ENCODE measurements at regions not wholly inside any gene's neighbourhood (a gene's known extent, or its start where the extent isn't known, plus 50 kb on each side); places are given as distances from the start of the nearest gene placed in this dataset.

DNA sequence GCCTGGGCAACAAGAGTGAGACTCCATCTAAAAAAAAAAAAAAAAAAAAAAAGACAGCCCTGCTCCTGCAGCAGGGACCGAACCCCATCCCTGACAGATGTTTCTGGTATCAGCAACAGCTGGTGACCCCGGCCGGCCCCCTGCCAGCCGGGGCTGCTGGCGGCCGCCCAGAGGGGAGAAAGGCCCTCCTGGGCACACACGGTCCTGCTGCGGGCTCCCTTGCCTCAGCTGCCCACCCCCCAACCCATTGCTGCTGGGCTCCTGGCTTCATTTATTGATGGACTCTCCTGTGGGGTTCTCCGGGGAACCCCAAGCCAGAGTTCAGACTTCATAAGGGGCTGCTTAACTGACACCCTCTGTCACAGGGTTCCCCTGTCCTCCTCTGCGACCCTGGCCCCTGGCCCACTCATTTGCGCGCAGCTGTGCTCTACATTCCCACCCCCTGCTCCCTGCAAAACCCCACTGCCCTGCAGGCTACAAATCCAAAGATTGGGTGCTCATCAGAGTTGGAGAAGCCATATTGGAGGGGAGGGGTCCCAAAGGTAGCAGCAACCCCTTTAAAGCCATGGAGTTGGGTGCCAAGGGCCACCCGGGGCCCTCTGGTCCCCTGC, 103.6 kb upstream of the RTL1 start:
- H4K20me1 ChIP-seq (replicated peaks; ENCODE audit: control insufficient read depth, extremely low read depth, insufficient read depth, low read length) = no peaks in the 10 kb centered on the region
- no peaks in the 10 kb centered on the region for H3K4me1 ChIP-seq (ENCODE audit: control insufficient read depth, extremely low read depth, insufficient read depth, low read length)
- ChIA-PET CTCF (interaction anchor here (1.5 kb wide), 1 partner anchor 13 kb away, joined by 4 read pairs; no protein-coding TSS in a partner anchor), POLR2A (no interaction called here)
- no peak overlapping the region for H2AFZ ChIP-seq (ENCODE audit: low read depth, low read length)
- H3K4me3 ChIP-seq (replicated peaks in 1 of 3; ENCODE audit: insufficient read depth in 1 of 3, low read depth in 1 of 3, low read length in 3 of 3) = no peak overlapping the region
- no peaks in the 10 kb centered on the region for H3K9me1 ChIP-seq (replicated peaks; ENCODE audit: control insufficient read depth, extremely low read depth, insufficient read depth, low read length)
- H3K79me2 ChIP-seq (ENCODE audit: control insufficient read depth, insufficient read depth, low read length) = no peaks in the 10 kb centered on the region
- no peak overlapping the region for H3K9ac ChIP-seq (replicated peaks; ENCODE audit: extremely low read depth, insufficient read depth, low read length)
- no peaks in the 10 kb centered on the region for H3K9me3 ChIP-seq (replicated peaks; ENCODE audit: control insufficient read depth, insufficient read depth, low read length)
- dilution Hi-C loops (cut with MboI; ENCODE audit: extremely low pct_ligation_motif_present, low sequenced_read_pairs) = no loop called here
- BruUV-seq (replicated peaks) = no TSS peak
- FAIRE-seq (no peak), DNase-seq (ENCODE audit: low read depth, low spot score) (no peak)
- no peak overlapping the region for H3K27ac ChIP-seq (ENCODE audit: insufficient read depth, low read depth, low read length)
- H3K27me3 ChIP-seq (ENCODE audit: control insufficient read depth in 2 of 2, insufficient read depth in 2 of 2, low read length in 2 of 2) = no peaks in the 10 kb centered on the region
- intact Hi-C loops (cut with micrococcal nuclease) = no loop called here
- H3K36me3 ChIP-seq (ENCODE audit: control insufficient read depth in 2 of 2, extremely low read depth in 1 of 2, insufficient read depth in 2 of 2, low read length in 2 of 2) = peaks cover 2 to 10% of the 10 kb centered on the region in 2 experiments
- no peak overlapping the region for H3K4me2 ChIP-seq (ENCODE audit: insufficient read depth, low read length)
- TF ChIP-seq MAX (IDR thresholded peaks at IDR 0.05; ENCODE audit: insufficient read depth, insufficient read length) (no peak), CTCF (IDR thresholded peaks at IDR 0.05; ENCODE audit: extremely low read depth in 1 of 2, insufficient read depth in 1 of 2, low read depth in 1 of 2, low read length in 2 of 2) (no peak), FOS (IDR thresholded peaks at IDR 0.05; ENCODE audit: borderline replicate concordance, insufficient read depth, low read length) (no peak), GATA2 (IDR thresholded peaks at IDR 0.05; ENCODE audit: insufficient read depth, insufficient read length, low read depth, low read length) (no peak), POLR2AphosphoS5 (IDR thresholded peaks at IDR 0.05; ENCODE audit: insufficient read depth, low read depth, low read length) (no peak), MYC (IDR thresholded peaks at IDR 0.05; ENCODE audit: low read depth, low read length) (no peak), POLR2A (IDR thresholded peaks at IDR 0.05; ENCODE audit: low read depth, low read length) (no peak), EZH2 (IDR thresholded peaks at IDR 0.05; ENCODE audit: borderline replicate concordance, low read depth, low read length, severe bottlenecking) (no peak), JUN (IDR thresholded peaks at IDR 0.05; ENCODE audit: borderline replicate concordance, insufficient read depth, insufficient read length, low read depth) (no peak)

Measured in endothelial cell of umbilical vein (primary cell).